ENCODE measurements at regions not wholly inside any gene's neighbourhood (a gene's known extent, or its start where the extent isn't known, plus 50 kb on each side); places are given as distances from the start of the nearest gene placed in this dataset.

DNA sequence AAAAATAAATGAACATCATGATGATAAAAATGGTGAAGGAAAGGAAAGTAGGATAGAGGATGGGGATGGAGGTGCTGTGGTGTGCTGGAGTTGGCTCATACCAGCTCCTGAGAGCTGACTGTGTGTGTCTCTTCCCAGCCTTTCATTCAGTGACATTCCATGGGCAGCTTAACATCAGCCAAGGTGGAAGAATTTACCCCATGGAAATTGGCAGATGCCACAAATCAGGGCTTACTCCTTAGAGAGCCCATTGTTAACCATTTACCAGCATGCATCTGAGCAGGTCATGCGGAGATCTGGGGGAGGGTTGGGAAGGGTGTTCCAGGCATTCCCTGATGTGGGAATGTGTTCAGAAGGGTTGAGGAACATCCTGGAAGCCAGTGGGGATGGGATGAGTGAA is 164.7 kb upstream of the MYL2 start:
- TF ChIP-seq, protein P1, sequence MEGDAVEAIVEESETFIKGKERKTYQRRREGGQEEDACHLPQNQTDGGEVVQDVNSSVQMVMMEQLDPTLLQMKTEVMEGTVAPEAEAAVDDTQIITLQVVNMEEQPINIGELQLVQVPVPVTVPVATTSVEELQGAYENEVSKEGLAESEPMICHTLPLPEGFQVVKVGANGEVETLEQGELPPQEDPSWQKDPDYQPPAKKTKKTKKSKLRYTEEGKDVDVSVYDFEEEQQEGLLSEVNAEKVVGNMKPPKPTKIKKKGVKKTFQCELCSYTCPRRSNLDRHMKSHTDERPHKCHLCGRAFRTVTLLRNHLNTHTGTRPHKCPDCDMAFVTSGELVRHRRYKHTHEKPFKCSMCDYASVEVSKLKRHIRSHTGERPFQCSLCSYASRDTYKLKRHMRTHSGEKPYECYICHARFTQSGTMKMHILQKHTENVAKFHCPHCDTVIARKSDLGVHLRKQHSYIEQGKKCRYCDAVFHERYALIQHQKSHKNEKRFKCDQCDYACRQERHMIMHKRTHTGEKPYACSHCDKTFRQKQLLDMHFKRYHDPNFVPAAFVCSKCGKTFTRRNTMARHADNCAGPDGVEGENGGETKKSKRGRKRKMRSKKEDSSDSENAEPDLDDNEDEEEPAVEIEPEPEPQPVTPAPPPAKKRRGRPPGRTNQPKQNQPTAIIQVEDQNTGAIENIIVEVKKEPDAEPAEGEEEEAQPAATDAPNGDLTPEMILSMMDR (IDR thresholded peaks at IDR 0.05; ENCODE audit: control insufficient read depth, extremely low read depth, insufficient read depth): no peak
- no peak overlapping the region for H3K4me3 ChIP-seq (ENCODE audit: low read depth, low read length)
- no peak for DNase-seq (ENCODE audit: low read depth)

DNA sequence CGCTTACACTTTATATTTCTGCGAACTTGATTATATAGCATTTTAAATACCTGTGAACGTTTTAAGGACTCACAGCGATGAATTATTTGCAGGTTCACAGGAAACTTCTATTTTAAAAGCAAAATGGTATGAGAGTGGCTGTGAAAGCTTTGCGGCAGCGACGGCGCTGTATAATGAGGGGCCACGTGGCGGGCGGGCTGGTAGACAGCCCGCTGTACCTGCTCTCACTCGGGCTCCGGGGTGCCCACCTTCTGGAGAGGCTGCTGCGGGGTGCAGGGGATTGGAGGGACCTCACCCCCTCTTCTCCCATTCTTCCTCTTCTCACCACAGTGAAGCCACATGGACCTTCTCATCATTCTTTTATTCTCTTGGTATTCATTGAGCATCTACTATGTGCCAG is 164.2 kb upstream of the MYL2 start:
- DNase-seq (ENCODE audit: low read depth): no peak
- TF ChIP-seq, protein P1 (IDR thresholded peaks at IDR 0.05; ENCODE audit: control insufficient read depth, extremely low read depth, insufficient read depth): no peak
- H3K4me3 ChIP-seq (ENCODE audit: low read depth, low read length): no peak overlapping the region

DNA sequence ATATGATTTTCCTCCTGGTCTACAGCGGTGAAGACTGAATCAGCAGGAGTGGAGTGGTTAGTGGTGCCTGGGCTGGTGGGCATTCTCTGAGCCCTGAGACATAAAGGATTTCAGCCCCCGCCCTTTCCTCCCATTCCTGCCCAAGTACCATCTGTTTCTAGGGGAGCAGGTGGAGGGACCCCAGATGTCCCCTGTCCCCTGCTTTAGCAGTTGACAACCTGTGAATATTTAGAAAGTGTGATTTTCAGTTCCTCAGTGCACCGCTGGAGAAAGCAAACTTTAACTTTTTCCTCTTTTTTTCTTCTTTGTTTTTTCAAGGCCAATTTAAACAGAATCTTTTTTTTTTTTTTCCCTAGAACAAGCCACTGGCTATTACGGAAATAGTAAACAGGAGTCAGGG is 163.8 kb upstream of the MYL2 start:
- TF ChIP-seq, protein P1 (IDR thresholded peaks at IDR 0.05; ENCODE audit: control insufficient read depth, extremely low read depth, insufficient read depth): no peak
- H3K4me3 ChIP-seq (ENCODE audit: low read depth, low read length): no peak overlapping the region
- no peak for DNase-seq (ENCODE audit: low read depth)

DNA sequence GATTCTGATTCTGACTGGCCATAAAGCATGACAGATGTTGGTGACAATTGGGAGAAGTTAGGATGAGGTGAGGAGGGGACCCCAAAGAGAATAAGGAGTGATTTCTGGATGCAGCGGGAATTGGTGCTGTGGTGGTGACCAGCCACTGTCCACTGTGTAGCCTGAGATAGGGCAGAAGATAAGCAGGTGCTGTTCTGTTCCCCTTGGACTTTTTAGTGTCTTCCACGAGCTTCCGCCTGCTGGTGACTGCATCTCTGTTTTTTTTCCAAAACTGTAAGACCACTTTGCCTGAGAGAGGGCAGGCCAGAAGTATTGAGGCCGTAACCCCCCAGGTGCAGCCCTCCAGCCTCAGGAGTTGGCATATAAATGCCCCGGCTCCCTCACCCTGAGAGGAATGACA is 161.2 kb upstream of the MYL2 start:
- no peak for DNase-seq (ENCODE audit: low read depth)
- TF ChIP-seq, protein P1 (IDR thresholded peaks at IDR 0.05; ENCODE audit: control insufficient read depth, extremely low read depth, insufficient read depth): no peak
- no peak overlapping the region for H3K4me3 ChIP-seq (ENCODE audit: low read depth, low read length)

DNA sequence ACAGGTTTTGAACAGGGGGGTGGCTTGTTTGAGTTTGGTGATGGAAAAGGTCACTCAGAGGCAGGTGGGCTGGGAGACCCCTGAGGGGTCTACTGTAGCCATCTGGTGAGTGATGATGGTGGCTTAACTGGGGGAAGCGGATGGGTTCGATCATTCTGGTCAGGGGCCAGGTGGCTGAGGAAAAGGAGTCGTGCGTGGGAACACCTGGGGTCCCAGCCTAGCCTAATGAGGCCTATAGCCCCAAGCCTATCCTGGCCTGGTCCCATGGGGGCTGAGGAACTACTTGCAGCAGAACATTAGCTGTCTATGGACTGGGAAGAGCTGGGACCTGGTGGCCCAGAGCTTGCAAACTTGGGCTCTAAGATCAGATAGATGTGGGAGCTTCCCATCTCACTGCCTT is 158.4 kb upstream of the MYL2 start:
- TF ChIP-seq, protein P1 (IDR thresholded peaks at IDR 0.05; ENCODE audit: control insufficient read depth, extremely low read depth, insufficient read depth): no peak
- no peak overlapping the region for H3K4me3 ChIP-seq (ENCODE audit: low read depth, low read length)
- no peak for DNase-seq (ENCODE audit: low read depth)

DNA sequence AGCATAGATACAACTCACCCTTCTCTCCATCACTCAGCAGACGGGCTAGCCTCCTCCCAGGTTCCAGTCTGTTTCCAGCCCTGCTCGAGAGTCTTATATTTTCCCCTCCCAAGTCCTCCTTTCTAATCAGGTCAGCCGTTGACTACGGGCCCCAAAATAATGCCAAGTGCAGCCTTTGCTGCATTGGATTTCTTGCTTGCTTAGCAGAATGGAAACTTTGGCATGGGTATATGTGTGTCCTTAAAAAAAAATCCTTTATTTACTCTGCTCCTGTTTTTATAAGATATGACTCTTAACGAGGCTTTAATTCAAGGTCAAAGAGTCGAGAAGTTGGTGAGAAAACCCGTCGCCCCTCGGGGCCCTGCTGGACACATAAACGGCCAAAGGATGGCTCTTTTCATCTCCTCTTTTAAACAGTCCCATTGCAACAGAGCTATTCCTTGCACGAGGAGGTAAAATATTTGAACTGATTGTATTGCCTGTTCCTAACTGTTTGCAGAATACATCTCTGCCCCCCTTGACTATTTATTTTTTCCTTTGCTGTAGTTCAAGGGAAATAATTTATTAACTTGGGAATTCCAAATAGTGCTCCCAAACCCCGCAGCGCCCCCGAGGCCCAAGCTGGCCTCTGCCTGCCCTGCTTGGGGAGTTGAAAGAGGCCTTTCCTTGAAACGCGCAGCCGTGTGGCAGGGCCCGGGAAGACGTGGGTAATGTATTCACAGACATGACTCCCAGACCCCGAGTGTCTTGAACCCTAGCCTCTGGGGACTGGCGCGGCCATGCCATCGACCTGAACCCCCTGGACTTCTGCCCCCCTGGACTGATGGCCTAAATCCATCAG is 156.5 kb upstream of the MYL2 start:
- TF ChIP-seq, protein P1 (IDR thresholded peaks at IDR 0.05; ENCODE audit: control insufficient read depth, extremely low read depth, insufficient read depth): no peak
- peak; percentile 35 for DNase-seq (ENCODE audit: low read depth)
- H3K4me3 ChIP-seq (ENCODE audit: low read depth, low read length): no peak overlapping the region

DNA sequence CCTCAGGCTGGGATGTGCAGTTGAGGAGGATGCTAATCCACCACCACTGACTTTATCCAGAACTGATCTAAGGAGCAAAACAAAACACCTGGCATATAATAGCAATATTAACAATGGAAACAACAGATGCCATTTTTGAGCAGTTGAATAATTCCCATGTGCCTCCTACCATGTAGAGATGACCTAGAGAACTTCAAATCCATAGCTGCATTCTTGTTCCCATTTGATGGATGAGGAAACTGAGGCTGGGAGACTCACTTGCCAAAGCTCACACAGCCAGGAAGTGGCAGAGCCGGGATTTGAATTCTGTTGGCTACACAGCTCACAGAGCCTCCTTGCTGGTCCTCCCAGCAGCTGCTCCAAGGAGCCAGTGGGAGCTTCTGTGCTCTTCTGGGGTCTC is 155.8 kb upstream of the MYL2 start:
- no peak overlapping the region for H3K4me3 ChIP-seq (ENCODE audit: low read depth, low read length)
- no peak for DNase-seq (ENCODE audit: low read depth)
- TF ChIP-seq, protein P1 (IDR thresholded peaks at IDR 0.05; ENCODE audit: control insufficient read depth, extremely low read depth, insufficient read depth): no peak
